Ovary (tissue), 3 donors: ENCODE measurements at regions not wholly inside any gene's neighbourhood (a gene's known extent, or its start where the extent isn't known, plus 50 kb on each side); places are given as distances from the start of the nearest gene placed in this dataset.

ENCODE experiments used
- EP300 ChIP-seq: sonication (generic); formaldehyde crosslinking; IDR thresholded peaks from one replicate; pipeline ENCODE4 v1.6.1; 2017; ENCODE audit warnings: antibody characterized with exemption
- POLR2A ChIP-seq: fragments of 450-650 bp; IDR thresholded peaks from one replicate; pipeline ENCODE4 v1.6.1; 2017; ENCODE audit warnings: antibody characterized with exemption, mild to moderate bottlenecking, moderate library complexity
- TF ChIP-seq, protein P1 (sequence below), 3 donors: fragments of 450-650 bp in 2 of 3; fragments of 200-600 bp in 1 of 3; IDR thresholded peaks; one replicate each; pipeline versions ENCODE4 v1.5.1 to v1.8.0; 2016 to 2022; ENCODE audit warnings: antibody characterized with exemption in 3 of 3, mild to moderate bottlenecking in 1 of 3
- donor health status: DM: no; HTN: no; CAD: no.

GRCh38 chr10:26378861-26379294, 59.3 kb upstream of the APBB1IP start:
- TF ChIP-seq, protein P1, sequence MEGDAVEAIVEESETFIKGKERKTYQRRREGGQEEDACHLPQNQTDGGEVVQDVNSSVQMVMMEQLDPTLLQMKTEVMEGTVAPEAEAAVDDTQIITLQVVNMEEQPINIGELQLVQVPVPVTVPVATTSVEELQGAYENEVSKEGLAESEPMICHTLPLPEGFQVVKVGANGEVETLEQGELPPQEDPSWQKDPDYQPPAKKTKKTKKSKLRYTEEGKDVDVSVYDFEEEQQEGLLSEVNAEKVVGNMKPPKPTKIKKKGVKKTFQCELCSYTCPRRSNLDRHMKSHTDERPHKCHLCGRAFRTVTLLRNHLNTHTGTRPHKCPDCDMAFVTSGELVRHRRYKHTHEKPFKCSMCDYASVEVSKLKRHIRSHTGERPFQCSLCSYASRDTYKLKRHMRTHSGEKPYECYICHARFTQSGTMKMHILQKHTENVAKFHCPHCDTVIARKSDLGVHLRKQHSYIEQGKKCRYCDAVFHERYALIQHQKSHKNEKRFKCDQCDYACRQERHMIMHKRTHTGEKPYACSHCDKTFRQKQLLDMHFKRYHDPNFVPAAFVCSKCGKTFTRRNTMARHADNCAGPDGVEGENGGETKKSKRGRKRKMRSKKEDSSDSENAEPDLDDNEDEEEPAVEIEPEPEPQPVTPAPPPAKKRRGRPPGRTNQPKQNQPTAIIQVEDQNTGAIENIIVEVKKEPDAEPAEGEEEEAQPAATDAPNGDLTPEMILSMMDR (IDR thresholded peaks at IDR 0.05) = no peak
- no peak for TF ChIP-seq POLR2A
- no peak for TF ChIP-seq EP300
